ENCODE measurements at regions not wholly inside any gene's neighbourhood (a gene's known extent, or its start where the extent isn't known, plus 50 kb on each side); places are given as distances from the start of the nearest gene placed in this dataset.

DNA sequence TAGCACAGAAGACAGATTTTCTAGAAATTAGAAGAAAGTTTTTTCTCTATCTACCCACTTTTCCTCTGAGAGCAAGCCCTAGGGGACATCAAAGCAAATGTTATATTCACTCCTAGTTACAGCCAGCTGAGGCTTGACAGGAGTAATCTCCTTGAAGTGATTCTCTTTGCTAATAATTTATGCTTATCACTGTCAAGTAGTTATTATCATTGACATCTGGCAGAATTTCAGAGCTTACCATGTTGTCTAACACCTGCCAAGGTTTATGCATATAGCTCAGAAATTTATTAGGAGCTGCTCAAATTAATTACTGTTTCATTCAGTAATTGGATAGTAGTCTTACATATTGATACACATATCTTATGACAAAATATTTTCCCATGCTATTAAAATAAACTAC lies 465.9 kb upstream of the ATXN8OS start:
- no peak overlapping the region for H3K9ac ChIP-seq (ENCODE audit: low read length)
- ChIA-PET POLR2A (ENCODE audit: unreplicated experiment) (no interaction called here), CTCF (no interaction called here)
- no peaks in the 10 kb centered on the region for H3K9me2 ChIP-seq (replicated peaks; ENCODE audit: low read length)
- no peaks in the 10 kb centered on the region for H3K9me3 ChIP-seq (ENCODE audit: low read length)
- no peaks in the 10 kb centered on the region for H3K4me1 ChIP-seq (ENCODE audit: insufficient read depth, low read length)
- no peaks in the 10 kb centered on the region for H3F3A ChIP-seq (ENCODE audit: low read length, unreplicated experiment)
- H3K79me2 ChIP-seq (ENCODE audit: low read length) = no peaks in the 10 kb centered on the region
- BruUV-seq (replicated peaks) = no TSS peak
- H3K27me3 ChIP-seq (ENCODE audit: low read length) = no peaks in the 10 kb centered on the region
- intact Hi-C loops (cut with micrococcal nuclease) = no loop called here
- TF ChIP-seq EZH2phosphoT487 (IDR thresholded peaks at IDR 0.05; ENCODE audit: borderline replicate concordance, low read length) (no peak), EZH2 (IDR thresholded peaks at IDR 0.05; ENCODE audit: low read length, unreplicated experiment) (no peak)
- TF ChIP-seq, protein P1, sequence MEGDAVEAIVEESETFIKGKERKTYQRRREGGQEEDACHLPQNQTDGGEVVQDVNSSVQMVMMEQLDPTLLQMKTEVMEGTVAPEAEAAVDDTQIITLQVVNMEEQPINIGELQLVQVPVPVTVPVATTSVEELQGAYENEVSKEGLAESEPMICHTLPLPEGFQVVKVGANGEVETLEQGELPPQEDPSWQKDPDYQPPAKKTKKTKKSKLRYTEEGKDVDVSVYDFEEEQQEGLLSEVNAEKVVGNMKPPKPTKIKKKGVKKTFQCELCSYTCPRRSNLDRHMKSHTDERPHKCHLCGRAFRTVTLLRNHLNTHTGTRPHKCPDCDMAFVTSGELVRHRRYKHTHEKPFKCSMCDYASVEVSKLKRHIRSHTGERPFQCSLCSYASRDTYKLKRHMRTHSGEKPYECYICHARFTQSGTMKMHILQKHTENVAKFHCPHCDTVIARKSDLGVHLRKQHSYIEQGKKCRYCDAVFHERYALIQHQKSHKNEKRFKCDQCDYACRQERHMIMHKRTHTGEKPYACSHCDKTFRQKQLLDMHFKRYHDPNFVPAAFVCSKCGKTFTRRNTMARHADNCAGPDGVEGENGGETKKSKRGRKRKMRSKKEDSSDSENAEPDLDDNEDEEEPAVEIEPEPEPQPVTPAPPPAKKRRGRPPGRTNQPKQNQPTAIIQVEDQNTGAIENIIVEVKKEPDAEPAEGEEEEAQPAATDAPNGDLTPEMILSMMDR (conservative IDR thresholded peaks at IDR 0.05; ENCODE audit: low read depth, low read length) = no peak
- ATAC-seq = no peak
- H3K36me3 ChIP-seq (ENCODE audit: low read depth, low read length) = no peaks in the 10 kb centered on the region
- H4K20me1 ChIP-seq (ENCODE audit: low read length) = no peaks in the 10 kb centered on the region
- no peak overlapping the region for H3K4me3 ChIP-seq (ENCODE audit: low read length)
- no peak overlapping the region for H3K4me2 ChIP-seq (ENCODE audit: low read length)
- H2AFZ ChIP-seq (ENCODE audit: low read length) = no peak overlapping the region
- H3K27ac ChIP-seq (ENCODE audit: low read length) = no peak overlapping the region
- no peak for DNase-seq

DNA sequence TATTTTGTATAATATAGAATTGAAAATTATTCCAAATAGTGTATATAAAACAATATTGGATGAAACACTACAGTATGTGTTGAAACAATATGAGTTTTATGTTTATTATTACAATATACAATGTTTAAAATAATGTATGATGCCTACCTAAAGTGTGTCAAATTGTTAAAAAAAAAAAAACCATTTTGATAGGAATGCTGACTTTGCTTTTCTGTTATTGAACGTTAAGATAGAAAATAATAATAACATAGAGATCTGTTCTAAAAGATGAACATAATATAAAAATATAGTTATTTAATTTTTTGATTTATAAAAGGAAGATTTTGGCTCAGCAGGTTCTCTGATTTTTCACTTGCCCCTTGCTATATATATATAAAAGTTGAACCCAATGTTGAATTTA lies 474.6 kb upstream of the ATXN8OS start:
- H2AFZ ChIP-seq (ENCODE audit: low read length) = no peak overlapping the region
- no peaks in the 10 kb centered on the region for H3K27me3 ChIP-seq (ENCODE audit: low read length)
- H3K4me3 ChIP-seq (ENCODE audit: low read length) = no peak overlapping the region
- no peaks in the 10 kb centered on the region for H3F3A ChIP-seq (ENCODE audit: low read length, unreplicated experiment)
- intact Hi-C loops (cut with micrococcal nuclease) = no loop called here
- ChIA-PET CTCF (no interaction called here), POLR2A (ENCODE audit: unreplicated experiment) (no interaction called here)
- H3K9me2 ChIP-seq (replicated peaks; ENCODE audit: low read length) = no peaks in the 10 kb centered on the region
- ATAC-seq (no peak), DNase-seq (no peak)
- no peaks in the 10 kb centered on the region for H3K79me2 ChIP-seq (ENCODE audit: low read length)
- no peak overlapping the region for H3K4me2 ChIP-seq (ENCODE audit: low read length)
- no peaks in the 10 kb centered on the region for H3K36me3 ChIP-seq (ENCODE audit: low read depth, low read length)
- no peaks in the 10 kb centered on the region for H3K9me3 ChIP-seq (ENCODE audit: low read length)
- no peaks in the 10 kb centered on the region for H3K4me1 ChIP-seq (ENCODE audit: insufficient read depth, low read length)
- H4K20me1 ChIP-seq (ENCODE audit: low read length) = no peaks in the 10 kb centered on the region
- no peak overlapping the region for H3K27ac ChIP-seq (ENCODE audit: low read length)
- no peak for TF ChIP-seq EZH2 (IDR thresholded peaks at IDR 0.05; ENCODE audit: low read length, unreplicated experiment)
- no peak for TF ChIP-seq EZH2phosphoT487 (IDR thresholded peaks at IDR 0.05; ENCODE audit: borderline replicate concordance, low read length)
- TF ChIP-seq, protein P1 (conservative IDR thresholded peaks at IDR 0.05; ENCODE audit: low read depth, low read length) = no peak
- BruUV-seq (replicated peaks) = no TSS peak
- no peak overlapping the region for H3K9ac ChIP-seq (ENCODE audit: low read length)

DNA sequence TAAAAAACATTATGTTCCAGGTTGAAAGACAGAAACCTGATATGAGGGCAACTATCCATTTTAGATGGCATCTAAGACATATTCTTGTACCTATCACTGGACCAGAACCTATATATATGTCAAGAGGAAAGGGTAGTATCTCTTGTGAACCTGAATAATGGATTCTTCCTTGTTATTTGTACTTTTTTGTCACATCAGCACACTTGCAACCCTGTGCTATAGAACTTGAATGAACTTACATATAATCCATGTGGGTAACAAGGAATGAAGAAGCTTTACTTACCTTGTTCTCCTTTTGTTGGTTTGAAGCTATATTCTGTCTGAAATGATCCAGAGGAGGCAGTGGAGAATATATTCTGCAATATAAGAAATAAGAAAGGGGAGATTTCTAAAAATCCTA lies 483.7 kb upstream of the ATXN8OS start:
- H3K27ac ChIP-seq (ENCODE audit: low read length) = no peak overlapping the region
- H3K4me3 ChIP-seq (ENCODE audit: low read length) = no peak overlapping the region
- H2AFZ ChIP-seq (ENCODE audit: low read length) = no peak overlapping the region
- H3F3A ChIP-seq (ENCODE audit: low read length, unreplicated experiment) = no peaks in the 10 kb centered on the region
- no peak for TF ChIP-seq EZH2phosphoT487 (IDR thresholded peaks at IDR 0.05; ENCODE audit: borderline replicate concordance, low read length)
- no peak for TF ChIP-seq EZH2 (IDR thresholded peaks at IDR 0.05; ENCODE audit: low read length, unreplicated experiment)
- TF ChIP-seq, protein P1 (conservative IDR thresholded peaks at IDR 0.05; ENCODE audit: low read depth, low read length) = no peak
- POLR2A ChIA-PET (ENCODE audit: unreplicated experiment) = no interaction called here
- CTCF ChIA-PET = no interaction called here
- H3K9me2 ChIP-seq (replicated peaks; ENCODE audit: low read length) = no peaks in the 10 kb centered on the region
- no peaks in the 10 kb centered on the region for H3K36me3 ChIP-seq (ENCODE audit: low read depth, low read length)
- no peak overlapping the region for H3K9ac ChIP-seq (ENCODE audit: low read length)
- H3K4me1 ChIP-seq (ENCODE audit: insufficient read depth, low read length) = no peaks in the 10 kb centered on the region
- no peaks in the 10 kb centered on the region for H3K9me3 ChIP-seq (ENCODE audit: low read length)
- no peak overlapping the region for H3K4me2 ChIP-seq (ENCODE audit: low read length)
- intact Hi-C loops (cut with micrococcal nuclease) = no loop called here
- DNase-seq (no peak), ATAC-seq (no peak)
- H3K79me2 ChIP-seq (ENCODE audit: low read length) = no peaks in the 10 kb centered on the region
- BruUV-seq (replicated peaks) = no TSS peak
- no peaks in the 10 kb centered on the region for H3K27me3 ChIP-seq (ENCODE audit: low read length)
- no peaks in the 10 kb centered on the region for H4K20me1 ChIP-seq (ENCODE audit: low read length)

All from PC-3 (cell line).